ENCODE measurements at regions not wholly inside any gene's neighbourhood (a gene's known extent, or its start where the extent isn't known, plus 50 kb on each side); places are given as distances from the start of the nearest gene placed in this dataset.

DNA sequence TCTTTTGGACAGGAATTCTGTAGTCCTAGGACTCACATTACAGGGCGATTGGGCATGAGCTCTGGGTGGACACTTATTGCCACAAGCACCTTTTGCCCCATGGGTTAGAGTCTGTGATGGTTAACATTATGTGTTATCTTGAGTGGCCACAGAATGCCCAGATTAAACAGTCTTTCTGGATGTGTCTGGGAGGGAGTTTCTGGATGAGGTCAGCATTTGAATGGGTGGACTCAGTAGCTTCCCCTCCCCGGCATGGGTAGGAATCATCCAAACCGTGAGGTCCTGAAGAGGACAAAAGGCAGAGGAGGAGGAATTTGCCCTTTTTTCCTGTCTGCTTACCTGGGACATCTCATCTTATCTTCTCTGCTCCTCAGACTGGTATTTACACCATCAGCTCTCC is 85.6 kb downstream of the BMP4 start:
- H3K9ac ChIP-seq (ENCODE audit: control insufficient read depth, extremely low read depth, insufficient read depth, low read length): no peak overlapping the region
- no peak for TF ChIP-seq EZH2 (IDR thresholded peaks at IDR 0.05; ENCODE audit: low read length)
- TF ChIP-seq, protein P1, sequence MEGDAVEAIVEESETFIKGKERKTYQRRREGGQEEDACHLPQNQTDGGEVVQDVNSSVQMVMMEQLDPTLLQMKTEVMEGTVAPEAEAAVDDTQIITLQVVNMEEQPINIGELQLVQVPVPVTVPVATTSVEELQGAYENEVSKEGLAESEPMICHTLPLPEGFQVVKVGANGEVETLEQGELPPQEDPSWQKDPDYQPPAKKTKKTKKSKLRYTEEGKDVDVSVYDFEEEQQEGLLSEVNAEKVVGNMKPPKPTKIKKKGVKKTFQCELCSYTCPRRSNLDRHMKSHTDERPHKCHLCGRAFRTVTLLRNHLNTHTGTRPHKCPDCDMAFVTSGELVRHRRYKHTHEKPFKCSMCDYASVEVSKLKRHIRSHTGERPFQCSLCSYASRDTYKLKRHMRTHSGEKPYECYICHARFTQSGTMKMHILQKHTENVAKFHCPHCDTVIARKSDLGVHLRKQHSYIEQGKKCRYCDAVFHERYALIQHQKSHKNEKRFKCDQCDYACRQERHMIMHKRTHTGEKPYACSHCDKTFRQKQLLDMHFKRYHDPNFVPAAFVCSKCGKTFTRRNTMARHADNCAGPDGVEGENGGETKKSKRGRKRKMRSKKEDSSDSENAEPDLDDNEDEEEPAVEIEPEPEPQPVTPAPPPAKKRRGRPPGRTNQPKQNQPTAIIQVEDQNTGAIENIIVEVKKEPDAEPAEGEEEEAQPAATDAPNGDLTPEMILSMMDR (optimal IDR thresholded peaks at IDR 0.05 in 1 of 3, IDR thresholded peaks at IDR 0.05 in 1 of 3, conservative IDR thresholded peaks at IDR 0.05 in 1 of 3; ENCODE audit: extremely low read depth in 1 of 3, insufficient read depth in 2 of 3, low read length in 3 of 3): no peak

DNA sequence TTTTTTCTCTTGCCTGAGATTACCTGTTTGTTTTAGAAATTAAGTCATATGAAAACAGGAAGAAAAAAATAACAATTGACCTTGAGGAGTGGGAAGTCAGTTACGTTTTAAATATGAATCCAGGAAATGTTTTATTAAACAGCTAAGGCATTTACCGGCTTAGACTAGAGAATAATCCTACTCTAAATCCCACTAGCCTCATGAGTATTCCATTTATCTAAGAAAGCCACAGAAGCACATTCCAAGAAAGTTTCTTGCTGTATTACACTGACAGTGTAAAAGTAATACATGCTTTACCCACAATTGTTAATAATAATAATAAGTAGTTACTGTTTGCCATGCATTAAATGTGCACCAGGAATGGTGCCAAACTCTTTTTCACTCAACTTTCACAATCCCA is 90.9 kb downstream of the BMP4 start:
- Histone ChIP-seq H3K4me2 (ENCODE audit: control insufficient read depth, extremely low read depth, insufficient read depth, low read depth, low read length) (no peak overlapping the region), H3K9me3 (ENCODE audit: control insufficient read depth, low read depth, low read length) (no peaks in the 10 kb centered on the region), H4K20me1 (ENCODE audit: control insufficient read depth, extremely low read depth, insufficient read depth, low read length) (no peaks in the 10 kb centered on the region), H3K27ac (ENCODE audit: control insufficient read depth, insufficient read depth, low read length) (no peak overlapping the region), H3K79me2 (ENCODE audit: control insufficient read depth, insufficient read depth, low read length) (no peaks in the 10 kb centered on the region), H3K27me3 (ENCODE audit: control insufficient read depth, extremely low read depth, insufficient read depth, low read length) (peaks cover 7% of the 10 kb centered on the region), H2AFZ (ENCODE audit: control insufficient read depth, low read length) (no peak overlapping the region), H3K4me1 (ENCODE audit: control insufficient read depth, extremely low read depth, insufficient read depth, low read length) (no peaks in the 10 kb centered on the region), H3K9ac (ENCODE audit: control insufficient read depth, extremely low read depth, insufficient read depth, low read length) (no peak overlapping the region), H3K4me3 (ENCODE audit: control insufficient read depth in 2 of 3, extremely low read depth in 1 of 3, insufficient read depth in 2 of 3, low read depth in 1 of 3, low read length in 3 of 3) (no peak overlapping the region), H3K9me1 (ENCODE audit: control insufficient read depth, extremely low read depth, insufficient read depth, low read length) (no peaks in the 10 kb centered on the region), H3K36me3 (ENCODE audit: control insufficient read depth in 2 of 2, extremely low read depth in 1 of 2, insufficient read depth in 2 of 2, low read length in 2 of 2) (no peaks in the 10 kb centered on the region)
- TF ChIP-seq EZH2 (IDR thresholded peaks at IDR 0.05; ENCODE audit: low read length): no peak
- TF ChIP-seq, protein P1 (optimal IDR thresholded peaks at IDR 0.05 in 1 of 3, IDR thresholded peaks at IDR 0.05 in 1 of 3, conservative IDR thresholded peaks at IDR 0.05 in 1 of 3; ENCODE audit: extremely low read depth in 1 of 3, insufficient read depth in 2 of 3, low read length in 3 of 3): no peak
- FAIRE-seq: no peak
- DNase-seq (ENCODE audit: low read depth, low spot score): no peak
- dilution Hi-C loops (cut with MboI; ENCODE audit: extremely low pct_ligation_motif_present, low sequenced_read_pairs): no loop called here

More for the DNA sequence above, 85.6 kb downstream of the BMP4 start:
- H3K27ac ChIP-seq (ENCODE audit: control insufficient read depth, insufficient read depth, low read length): no peak overlapping the region
- H3K4me2 ChIP-seq (ENCODE audit: control insufficient read depth, extremely low read depth, insufficient read depth, low read depth, low read length): no peak overlapping the region
- no peak for FAIRE-seq
- no peaks in the 10 kb centered on the region for H3K9me1 ChIP-seq (ENCODE audit: control insufficient read depth, extremely low read depth, insufficient read depth, low read length)
- dilution Hi-C loops (cut with MboI; ENCODE audit: extremely low pct_ligation_motif_present, low sequenced_read_pairs): no loop called here
- no peak overlapping the region for H3K4me3 ChIP-seq (ENCODE audit: control insufficient read depth in 2 of 3, extremely low read depth in 1 of 3, insufficient read depth in 2 of 3, low read depth in 1 of 3, low read length in 3 of 3)
- H4K20me1 ChIP-seq (ENCODE audit: control insufficient read depth, extremely low read depth, insufficient read depth, low read length): no peaks in the 10 kb centered on the region
- no peak for DNase-seq (ENCODE audit: low read depth, low spot score)
- H2AFZ ChIP-seq (ENCODE audit: control insufficient read depth, low read length): no peak overlapping the region
- no peaks in the 10 kb centered on the region for H3K9me3 ChIP-seq (ENCODE audit: control insufficient read depth, low read depth, low read length)
- no peaks in the 10 kb centered on the region for H3K4me1 ChIP-seq (ENCODE audit: control insufficient read depth, extremely low read depth, insufficient read depth, low read length)
- H3K36me3 ChIP-seq (ENCODE audit: control insufficient read depth in 2 of 2, extremely low read depth in 1 of 2, insufficient read depth in 2 of 2, low read length in 2 of 2): no peaks in the 10 kb centered on the region
- no peaks in the 10 kb centered on the region for H3K79me2 ChIP-seq (ENCODE audit: control insufficient read depth, insufficient read depth, low read length)
- no peaks in the 10 kb centered on the region for H3K27me3 ChIP-seq (ENCODE audit: control insufficient read depth, extremely low read depth, insufficient read depth, low read length)

Data from keratinocyte (primary cell).